ENCODE measurements at regions not wholly inside any gene's neighbourhood (a gene's known extent, or its start where the extent isn't known, plus 50 kb on each side); places are given as distances from the start of the nearest gene placed in this dataset.

DNA sequence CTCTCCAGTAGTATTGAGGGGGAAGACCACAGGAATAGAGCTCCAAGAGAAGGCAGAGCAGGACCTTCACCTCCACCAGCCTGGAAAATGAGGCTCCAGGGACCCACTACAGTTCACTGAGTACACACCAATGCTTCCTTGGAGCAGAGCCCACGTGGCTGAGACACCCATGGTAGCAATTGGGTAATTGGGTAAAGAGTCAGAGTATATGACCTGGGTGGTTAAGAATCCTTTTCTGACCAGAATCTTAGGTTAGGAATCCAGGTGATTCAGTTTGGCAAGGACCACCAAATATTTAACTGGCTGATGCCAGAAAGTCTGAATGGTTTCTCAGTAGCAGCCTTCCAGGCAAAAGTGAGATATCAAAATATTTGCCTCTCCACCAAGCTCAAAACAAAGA lies 107.7 kb downstream of the MDH1 start:
- TF ChIP-seq CTCF (IDR thresholded peaks at IDR 0.05 in 4 of 5, conservative IDR thresholded peaks at IDR 0.05 in 1 of 5): no peak
- TF ChIP-seq POLR2A (IDR thresholded peaks at IDR 0.05): no peak
- intact Hi-C loops (cut with DNase I; ENCODE audit: low total_unique reads) (loop anchor here (5.0 kb wide), 1 partner anchor 166 kb away; no protein-coding TSS in a partner anchor), in situ Hi-C loops (cut with MboI; ENCODE audit: low sequenced_read_pairs in 4 of 4) (loop anchor here (10.0 to 25.0 kb wide), 5 partner anchors 158 to 441 kb away; partner anchors contain the start of gene PELI1 (in 1 of the 4))
- H3K4me3 ChIP-seq: no peak overlapping the region
- DNase-seq: no peak
- no peak for ATAC-seq
- no peak overlapping the region for H3K27ac ChIP-seq
- H3K4me1 ChIP-seq: peaks cover 16 to 22% of the 10 kb centered on the region in 2 donors
- no peaks in the 10 kb centered on the region for H3K27me3 ChIP-seq
- H3K9me3 ChIP-seq: no peaks in the 10 kb centered on the region
- no peaks in the 10 kb centered on the region for H3K36me3 ChIP-seq

DNA sequence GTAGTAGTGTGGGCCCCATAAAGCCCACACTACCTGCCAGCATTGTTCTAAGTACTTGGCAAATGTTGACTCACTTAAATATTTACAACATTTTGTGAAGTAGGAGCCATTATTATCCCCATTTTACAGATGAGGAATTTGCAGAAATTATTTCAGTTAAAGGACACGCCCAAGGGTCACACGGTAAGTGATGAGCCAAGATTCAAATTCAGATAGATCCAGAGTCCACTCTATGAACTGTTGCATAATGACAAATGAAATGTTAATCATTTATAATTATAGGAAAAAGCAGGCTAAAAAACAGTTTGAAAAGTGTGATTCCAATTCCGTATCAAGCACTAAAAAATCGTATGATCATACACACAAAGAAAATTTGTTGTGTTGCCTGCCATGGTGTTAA lies 108.4 kb downstream of the MDH1 start:
- in situ Hi-C loops (cut with MboI; ENCODE audit: low sequenced_read_pairs in 4 of 4) (loop anchor here (10.0 to 25.0 kb wide), 5 partner anchors 158 to 440 kb away; partner anchors contain the start of gene PELI1 (in 1 of the 4)), intact Hi-C loops (cut with DNase I; ENCODE audit: low total_unique reads) (loop anchor here (5.0 kb wide), 1 partner anchor 165 kb away; no protein-coding TSS in a partner anchor)
- Histone ChIP-seq H3K9me3 (no peaks in the 10 kb centered on the region), H3K27me3 (no peaks in the 10 kb centered on the region), H3K4me1 (peaks cover 16 to 20% of the 10 kb centered on the region in 2 donors), H3K4me3 (no peak overlapping the region), H3K36me3 (no peaks in the 10 kb centered on the region), H3K27ac (no peak overlapping the region)
- DNase-seq: no peak
- TF ChIP-seq POLR2A (IDR thresholded peaks at IDR 0.05): no peak
- no peak for ATAC-seq

DNA sequence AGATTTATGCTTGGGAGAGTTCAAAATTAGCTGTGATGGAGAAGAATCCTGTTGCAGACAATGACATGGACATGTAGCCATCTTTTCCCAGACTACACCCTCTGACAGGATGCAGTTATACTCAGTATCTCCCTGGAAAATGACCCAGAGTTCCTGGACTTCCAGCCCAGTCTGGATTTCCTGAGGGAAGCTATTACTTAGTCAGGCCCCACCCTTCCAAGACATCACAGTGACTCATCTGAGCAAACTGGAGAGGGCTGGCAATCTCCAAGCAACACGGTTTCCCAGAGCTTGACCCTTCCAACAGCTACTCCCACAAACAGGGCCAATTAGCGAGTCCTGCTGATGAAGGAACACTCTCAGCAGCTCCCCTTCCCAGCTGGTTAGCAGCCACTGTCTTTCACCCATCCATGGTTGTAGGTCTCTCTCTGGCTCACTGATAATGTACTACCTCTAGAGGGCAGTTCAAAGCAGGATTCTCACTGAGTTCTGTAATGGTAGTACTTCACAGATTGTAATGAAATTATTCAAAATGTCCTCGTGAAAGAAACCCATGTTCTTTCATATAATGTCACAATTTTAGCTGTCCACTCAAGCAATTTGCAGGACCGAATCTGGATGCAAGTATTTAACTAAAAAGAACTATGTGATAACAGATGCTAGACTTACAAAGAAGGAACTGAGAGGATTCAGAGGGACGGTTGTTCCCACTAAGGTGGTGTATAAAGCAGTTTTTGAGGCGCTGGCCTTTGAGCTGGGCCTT lies 110.2 kb downstream of the MDH1 start:
- in situ Hi-C loops (cut with MboI; ENCODE audit: low sequenced_read_pairs in 4 of 4): loop anchor here (10.0 to 25.0 kb wide), 5 partner anchors 156 to 438 kb away; partner anchors contain the start of gene PELI1 (in 1 of the 4)
- peak; percentile 54 to 63 for DNase-seq
- no peaks in the 10 kb centered on the region for H3K36me3 ChIP-seq

DNA sequence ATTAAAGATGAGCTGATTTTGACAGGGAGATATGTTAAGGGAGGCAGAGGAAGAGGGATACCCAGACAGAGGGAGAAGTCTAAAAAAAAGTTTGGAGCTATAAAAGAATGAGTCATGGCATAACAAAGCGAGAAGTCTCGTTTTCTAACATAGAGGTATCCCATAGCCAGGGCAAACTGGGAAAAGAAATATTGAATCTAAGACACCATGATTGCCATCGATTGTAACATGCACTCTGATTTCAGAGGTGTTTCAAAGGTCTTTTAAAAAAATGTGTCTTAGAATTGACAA lies 110.7 kb downstream of the MDH1 start:
- ATAC-seq (no peak), DNase-seq (no peak)
- Histone ChIP-seq H3K4me3 (no peak overlapping the region), H3K27ac (peak overlapping the region; percentile 38 to 73 (median 58)), H3K27me3 (no peaks in the 10 kb centered on the region), H3K9me3 (no peaks in the 10 kb centered on the region), H3K4me1 (peaks cover 16 to 18% of the 10 kb centered on the region in 2 donors), H3K36me3 (no peaks in the 10 kb centered on the region)
- intact Hi-C loops (cut with DNase I; ENCODE audit: low total_unique reads) (loop anchor here (2.0 to 5.0 kb wide), 2 partner anchors 163 to 189 kb away; no protein-coding TSS in a partner anchor), in situ Hi-C loops (cut with MboI; ENCODE audit: low sequenced_read_pairs in 4 of 4) (loop anchor here (10.0 to 25.0 kb wide), 5 partner anchors 155 to 438 kb away; partner anchors contain the start of gene PELI1 (in 1 of the 4))
- no peak for TF ChIP-seq POLR2A (IDR thresholded peaks at IDR 0.05)
- TF ChIP-seq CTCF (IDR thresholded peaks at IDR 0.05 in 4 of 5, conservative IDR thresholded peaks at IDR 0.05 in 1 of 5): no peak

More for the DNA sequence above, 110.2 kb downstream of the MDH1 start:
- TF ChIP-seq CTCF (IDR thresholded peaks at IDR 0.05 in 4 of 5, conservative IDR thresholded peaks at IDR 0.05 in 1 of 5): peak; percentile 22 to 60 (median 42)
- TF ChIP-seq POLR2A (IDR thresholded peaks at IDR 0.05): no peak
- Histone ChIP-seq H3K27ac (peak overlapping the region; percentile 38 to 73 (median 58)), H3K9me3 (no peaks in the 10 kb centered on the region), H3K4me1 (peaks cover 16 to 18% of the 10 kb centered on the region in 2 donors), H3K27me3 (no peaks in the 10 kb centered on the region), H3K4me3 (no peak overlapping the region)
- intact Hi-C loops (cut with DNase I; ENCODE audit: low total_unique reads): loop anchor here (2.0 to 5.0 kb wide), 2 partner anchors 163 to 190 kb away; no protein-coding TSS in a partner anchor
- peak; percentile 89 to 93 for ATAC-seq

DNA sequence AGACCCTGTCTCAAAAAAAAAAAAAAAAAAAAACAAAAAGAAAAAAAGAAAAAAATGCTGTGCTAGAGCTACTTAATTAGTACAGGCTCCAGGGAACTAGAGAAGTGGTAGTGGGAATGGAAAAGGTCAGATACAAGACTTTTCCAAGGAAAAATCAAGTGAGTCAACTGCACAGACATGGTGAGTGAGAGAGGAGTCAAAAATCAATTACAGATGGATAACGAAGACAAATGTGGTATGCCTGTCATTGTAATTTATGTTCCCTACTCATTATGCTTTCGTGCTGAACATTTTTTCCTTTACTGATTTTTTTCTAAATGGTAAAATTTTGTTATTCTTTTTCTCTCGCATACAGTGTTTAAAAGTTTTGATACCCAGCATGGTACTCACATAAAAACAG lies 111.5 kb downstream of the MDH1 start:
- H3K4me3 ChIP-seq: no peak overlapping the region
- DNase-seq (no peak), ATAC-seq (no peak)
- H3K27me3 ChIP-seq: no peaks in the 10 kb centered on the region
- in situ Hi-C loops (cut with MboI; ENCODE audit: low sequenced_read_pairs in 4 of 4) (no loop called here), intact Hi-C loops (cut with DNase I; ENCODE audit: low total_unique reads) (no loop called here)
- peaks cover 16 to 18% of the 10 kb centered on the region in 2 donors for H3K4me1 ChIP-seq
- no peak for TF ChIP-seq POLR2A (IDR thresholded peaks at IDR 0.05)
- TF ChIP-seq CTCF (IDR thresholded peaks at IDR 0.05 in 4 of 5, conservative IDR thresholded peaks at IDR 0.05 in 1 of 5): no peak
- no peak overlapping the region for H3K27ac ChIP-seq
- no peaks in the 10 kb centered on the region for H3K36me3 ChIP-seq
- no peaks in the 10 kb centered on the region for H3K9me3 ChIP-seq

Data from gastrocnemius medialis (tissue), 4 donors.